ENCODE measurements at regions not wholly inside any gene's neighbourhood (a gene's known extent, or its start where the extent isn't known, plus 50 kb on each side); places are given as distances from the start of the nearest gene placed in this dataset.

DNA sequence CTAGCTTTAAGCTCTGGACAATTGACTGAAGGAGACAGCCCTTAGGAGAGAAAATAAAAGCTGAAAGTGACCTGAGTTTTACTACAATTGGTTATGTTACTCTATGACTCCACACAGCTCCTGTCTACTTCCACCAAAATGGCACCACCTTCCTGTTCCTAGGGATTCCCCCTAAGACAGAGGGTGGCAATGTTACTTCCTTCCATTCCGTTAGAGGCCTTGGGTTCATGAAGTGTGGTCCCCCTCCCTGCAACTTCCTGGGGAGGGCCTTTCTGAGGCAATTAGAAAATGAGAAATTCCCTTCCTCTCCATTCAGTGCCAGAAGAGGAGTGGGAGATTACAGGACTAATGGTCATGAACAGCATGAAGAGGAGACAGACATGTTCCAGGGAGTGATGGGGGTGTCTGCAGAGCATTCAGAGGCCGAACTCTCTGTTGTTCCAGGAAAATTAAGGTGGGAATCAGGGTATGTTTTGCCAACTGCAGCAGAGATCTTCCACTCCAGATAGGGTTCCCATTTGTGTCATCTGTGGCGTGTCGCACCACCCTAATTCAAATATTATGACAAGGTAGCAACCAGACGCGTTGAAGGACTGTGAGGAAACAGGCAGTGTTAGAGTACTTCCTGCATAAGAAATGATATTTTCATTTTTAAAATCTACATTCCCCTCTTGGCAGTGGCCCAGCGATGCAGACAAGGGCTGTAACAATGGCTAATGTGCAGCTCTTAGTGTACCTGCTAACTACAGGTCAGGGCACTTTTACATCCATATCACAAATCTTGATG, 53.1 kb upstream of the TRIM67 start:
- Mint-ChIP-seq H3K27me3 (peaks cover 17 to 22% of the 10 kb centered on the region in 2 donors), H3K36me3 (no peaks in the 10 kb centered on the region), H3K4me3 (peak overlapping the region in 2 of 3 donors; percentile 1 to 28), H3K9me3 (peaks cover 2 to 5% (median 5%) of the 10 kb centered on the region in 3 donors), H3K4me1 (peaks cover 11 to 15% (median 14%) of the 10 kb centered on the region in 3 donors), H3K27ac (peak overlapping the region; percentile 45 to 76)
- CTCF ChIA-PET, result no interaction called here
- Histone ChIP-seq H3K9me3 (no peaks in the 10 kb centered on the region), H3K4me1 (ENCODE audit: control insufficient read depth in 1 of 2, extremely low read depth in 1 of 2, insufficient read depth in 2 of 2, low read length in 2 of 2) (peaks cover 3 to 9% of the 10 kb centered on the region in 2 experiments), H3K27ac (ENCODE audit: low read length) (no peak overlapping the region), H3K36me3 (ENCODE audit: control insufficient read depth in 2 of 2, extremely low read depth in 1 of 2, insufficient read depth in 1 of 2, low read length in 1 of 2) (no peaks in the 10 kb centered on the region), H3K27me3 (replicated peaks in 1 of 2; ENCODE audit: control insufficient read depth in 2 of 2, extremely low read depth in 1 of 2, insufficient read depth in 2 of 2, low read length in 1 of 2) (peaks cover 0 to 24% of the 10 kb centered on the region in 2 experiments), H3K4me3 (ENCODE audit: control insufficient read depth in 1 of 2, extremely low read depth in 1 of 2, low read length in 1 of 2) (no peak overlapping the region)
- ATAC-seq (replicated peaks in 1 of 4) (peak in 1 of 4 experiments; percentile 42), DNase-seq (no peak)
- POLR2A ChIA-PET, result no interaction called here
- WGBS (ENCODE audit: insufficient coverage), result no CpG with 5 or more reads among the region's 7 CpGs

DNA sequence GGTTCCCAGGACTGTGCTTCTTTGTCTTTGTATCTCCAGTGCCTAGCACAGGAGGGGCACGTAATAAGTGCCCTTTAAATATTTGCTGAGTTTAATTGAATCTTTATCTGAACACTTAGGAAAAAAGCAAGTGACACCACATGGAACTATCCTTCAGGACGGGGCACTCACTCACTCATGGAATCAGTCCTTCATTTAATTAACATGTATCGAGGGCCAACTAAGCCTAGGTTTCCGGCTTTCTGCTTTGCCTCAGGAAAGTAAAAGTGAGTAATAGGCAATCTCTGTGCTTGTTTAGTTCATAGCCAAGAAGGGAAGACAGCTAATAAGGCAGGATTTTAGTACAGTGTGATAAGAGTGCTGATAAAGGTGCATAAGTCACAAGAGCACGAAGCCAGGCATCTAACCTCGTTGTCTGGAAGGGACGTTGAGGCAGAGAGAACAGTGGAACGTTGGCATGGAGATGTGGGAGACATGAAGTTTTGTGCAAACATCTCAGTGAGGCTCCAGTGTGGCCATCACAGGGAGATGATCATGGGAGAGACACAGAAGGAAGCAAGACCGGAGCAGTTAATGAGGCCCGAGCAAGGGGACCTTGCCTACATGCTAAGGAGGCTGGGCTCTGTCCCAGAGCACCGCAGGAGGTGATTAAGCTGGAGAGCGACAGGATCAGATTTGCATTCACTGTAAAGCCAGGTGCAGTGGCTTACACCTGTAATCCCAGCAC, 54.1 kb upstream of the TRIM67 start:
- Histone ChIP-seq H3K27ac (ENCODE audit: low read length) (no peak overlapping the region), H3K27me3 (replicated peaks in 1 of 2; ENCODE audit: control insufficient read depth in 2 of 2, extremely low read depth in 1 of 2, insufficient read depth in 2 of 2, low read length in 1 of 2) (peaks cover 0 to 24% of the 10 kb centered on the region in 2 experiments), H3K36me3 (ENCODE audit: control insufficient read depth in 2 of 2, extremely low read depth in 1 of 2, insufficient read depth in 1 of 2, low read length in 1 of 2) (no peaks in the 10 kb centered on the region), H3K4me3 (ENCODE audit: control insufficient read depth in 1 of 2, extremely low read depth in 1 of 2, low read length in 1 of 2) (no peak overlapping the region), H3K9me3 (no peaks in the 10 kb centered on the region), H3K4me1 (ENCODE audit: control insufficient read depth in 1 of 2, extremely low read depth in 1 of 2, insufficient read depth in 2 of 2, low read length in 2 of 2) (peaks cover 3 to 9% of the 10 kb centered on the region in 2 experiments)
- ChIA-PET POLR2A (no interaction called here), CTCF (no interaction called here)
- no peaks in the 10 kb centered on the region for H3K36me3 Mint-ChIP-seq
- WGBS (ENCODE audit: insufficient coverage), result 82% methylated on average over 10 of the region's 12 CpGs
- peaks cover 21 to 24% of the 10 kb centered on the region in 2 donors for H3K27me3 Mint-ChIP-seq
- no peak for ATAC-seq (replicated peaks in 1 of 4)
- peaks cover 2 to 5% (median 5%) of the 10 kb centered on the region in 3 donors for H3K9me3 Mint-ChIP-seq
- H3K4me3 Mint-ChIP-seq, result peak overlapping the region in 1 of 3 donors; percentile 29
- peaks cover 11 to 15% (median 14%) of the 10 kb centered on the region in 3 donors for H3K4me1 Mint-ChIP-seq
- DNase-seq, result no peak
- no peak overlapping the region for H3K27ac Mint-ChIP-seq

- Histone ChIP-seq H3K27ac (ENCODE audit: low read length) (no peak overlapping the region), H3K4me1 (ENCODE audit: control insufficient read depth in 1 of 2, extremely low read depth in 1 of 2, insufficient read depth in 2 of 2, low read length in 2 of 2) (peaks cover 3 to 9% of the 10 kb centered on the region in 2 experiments), H3K27me3 (replicated peaks in 1 of 2; ENCODE audit: control insufficient read depth in 2 of 2, extremely low read depth in 1 of 2, insufficient read depth in 2 of 2, low read length in 1 of 2) (peaks cover 0 to 24% of the 10 kb centered on the region in 2 experiments), H3K9me3 (no peaks in the 10 kb centered on the region), H3K4me3 (ENCODE audit: control insufficient read depth in 1 of 2, extremely low read depth in 1 of 2, low read length in 1 of 2) (no peak overlapping the region), H3K36me3 (ENCODE audit: control insufficient read depth in 2 of 2, extremely low read depth in 1 of 2, insufficient read depth in 1 of 2, low read length in 1 of 2) (no peaks in the 10 kb centered on the region)
- Mint-ChIP-seq H3K4me3 (no peak overlapping the region), H3K27me3 (peaks cover 25 to 27% of the 10 kb centered on the region in 2 donors), H3K36me3 (no peaks in the 10 kb centered on the region), H3K4me1 (peaks cover 11 to 15% (median 14%) of the 10 kb centered on the region in 3 donors), H3K27ac (no peak overlapping the region), H3K9me3 (peaks cover 2 to 4% (median 4%) of the 10 kb centered on the region in 3 donors)
- 73% methylated on average over 8 of the region's 8 CpGs for WGBS (ENCODE audit: insufficient coverage)
- ChIA-PET CTCF (no interaction called here), POLR2A (no interaction called here)
- DNase-seq (no peak), ATAC-seq (replicated peaks in 1 of 4) (no peak)
Observed at GRCh38 chr1:231107151-231107550, 54.7 kb upstream of the TRIM67 start.

GRCh38 chr1:231106347-231106746, 55.5 kb upstream of the TRIM67 start:
- H3K4me1 ChIP-seq (ENCODE audit: control insufficient read depth in 1 of 2, extremely low read depth in 1 of 2, insufficient read depth in 2 of 2, low read length in 2 of 2), result peaks cover 3 to 9% of the 10 kb centered on the region in 2 experiments
- H3K9me3 ChIP-seq, result no peaks in the 10 kb centered on the region
- no peak overlapping the region for H3K4me3 ChIP-seq (ENCODE audit: control insufficient read depth in 1 of 2, extremely low read depth in 1 of 2, low read length in 1 of 2)
- no peak overlapping the region for H3K27ac ChIP-seq (ENCODE audit: low read length)
- H3K4me3 Mint-ChIP-seq, result no peak overlapping the region
- H3K36me3 Mint-ChIP-seq, result no peaks in the 10 kb centered on the region
- ChIA-PET CTCF (no interaction called here), POLR2A (no interaction called here)
- peaks cover 11 to 15% (median 14%) of the 10 kb centered on the region in 3 donors for H3K4me1 Mint-ChIP-seq
- peaks cover 0 to 21% of the 10 kb centered on the region in 2 experiments for H3K27me3 ChIP-seq (replicated peaks in 1 of 2; ENCODE audit: control insufficient read depth in 2 of 2, extremely low read depth in 1 of 2, insufficient read depth in 2 of 2, low read length in 1 of 2)
- no peak for DNase-seq
- no peak for ATAC-seq (replicated peaks in 1 of 4)
- no peak overlapping the region for H3K27ac Mint-ChIP-seq
- H3K27me3 Mint-ChIP-seq, result peaks cover 22 to 25% of the 10 kb centered on the region in 2 donors
- H3K9me3 Mint-ChIP-seq, result no peaks in the 10 kb centered on the region
- H3K36me3 ChIP-seq (ENCODE audit: control insufficient read depth in 2 of 2, extremely low read depth in 1 of 2, insufficient read depth in 1 of 2, low read length in 1 of 2), result no peaks in the 10 kb centered on the region
- 0% methylated on average over 1 of the region's 5 CpGs for WGBS (ENCODE audit: insufficient coverage)

- Mint-ChIP-seq H3K27me3 (peaks cover 21 to 26% of the 10 kb centered on the region in 2 donors), H3K27ac (no peak overlapping the region), H3K4me1 (peaks cover 11 to 15% (median 14%) of the 10 kb centered on the region in 3 donors), H3K36me3 (no peaks in the 10 kb centered on the region), H3K9me3 (no peaks in the 10 kb centered on the region), H3K4me3 (no peak overlapping the region)
- ATAC-seq (replicated peaks in 1 of 4) (no peak), DNase-seq (no peak)
- no CpG with 5 or more reads among the region's 2 CpGs for WGBS (ENCODE audit: insufficient coverage)
- no peak overlapping the region for H3K27ac ChIP-seq (ENCODE audit: low read length)
- H3K36me3 ChIP-seq (ENCODE audit: control insufficient read depth in 2 of 2, extremely low read depth in 1 of 2, insufficient read depth in 1 of 2, low read length in 1 of 2), result no peaks in the 10 kb centered on the region
- no peaks in the 10 kb centered on the region for H3K9me3 ChIP-seq
- CTCF ChIA-PET, result no interaction called here
- H3K4me3 ChIP-seq (ENCODE audit: control insufficient read depth in 1 of 2, extremely low read depth in 1 of 2, low read length in 1 of 2), result no peak overlapping the region
- peaks cover 0 to 19% of the 10 kb centered on the region in 2 experiments for H3K27me3 ChIP-seq (replicated peaks in 1 of 2; ENCODE audit: control insufficient read depth in 2 of 2, extremely low read depth in 1 of 2, insufficient read depth in 2 of 2, low read length in 1 of 2)
- peaks cover 3 to 9% of the 10 kb centered on the region in 2 experiments for H3K4me1 ChIP-seq (ENCODE audit: control insufficient read depth in 1 of 2, extremely low read depth in 1 of 2, insufficient read depth in 2 of 2, low read length in 2 of 2)
- POLR2A ChIA-PET, result interaction anchor here in 1 of 2 donors (0.7 kb wide), 1 partner anchor 61 kb away, joined by 6 read pairs; no protein-coding TSS in a partner anchor
Observed at GRCh38 chr1:231104917-231105316, 56.9 kb upstream of the TRIM67 start.

- peaks cover 11 to 14% (median 13%) of the 10 kb centered on the region in 3 donors for H3K4me1 Mint-ChIP-seq
- H3K27ac Mint-ChIP-seq, result no peak overlapping the region
- Histone ChIP-seq H3K4me3 (ENCODE audit: control insufficient read depth in 1 of 2, extremely low read depth in 1 of 2, low read length in 1 of 2) (no peak overlapping the region), H3K4me1 (ENCODE audit: control insufficient read depth in 1 of 2, extremely low read depth in 1 of 2, insufficient read depth in 2 of 2, low read length in 2 of 2) (peaks cover 3 to 9% of the 10 kb centered on the region in 2 experiments), H3K27me3 (replicated peaks in 1 of 2; ENCODE audit: control insufficient read depth in 2 of 2, extremely low read depth in 1 of 2, insufficient read depth in 2 of 2, low read length in 1 of 2) (peaks cover 0 to 19% of the 10 kb centered on the region in 2 experiments), H3K9me3 (no peaks in the 10 kb centered on the region), H3K27ac (ENCODE audit: low read length) (no peak overlapping the region), H3K36me3 (ENCODE audit: control insufficient read depth in 2 of 2, extremely low read depth in 1 of 2, insufficient read depth in 1 of 2, low read length in 1 of 2) (no peaks in the 10 kb centered on the region)
- H3K4me3 Mint-ChIP-seq, result no peak overlapping the region
- no peaks in the 10 kb centered on the region for H3K36me3 Mint-ChIP-seq
- H3K27me3 Mint-ChIP-seq, result peaks cover 24 to 31% of the 10 kb centered on the region in 2 donors
- CTCF ChIA-PET, result no interaction called here
- ATAC-seq (replicated peaks in 1 of 4) (no peak), DNase-seq (no peak)
- POLR2A ChIA-PET, result no interaction called here
- H3K9me3 Mint-ChIP-seq, result no peaks in the 10 kb centered on the region
- no CpG with 5 or more reads among the region's 1 CpG for WGBS (ENCODE audit: insufficient coverage)
Observed at GRCh38 chr1:231103961-231104360, 57.9 kb upstream of the TRIM67 start.

Measured in T-cell (primary cell).